GM19463 (cell line): ENCODE measurements at regions not wholly inside any gene's neighbourhood (a gene's known extent, or its start where the extent isn't known, plus 50 kb on each side); places are given as distances from the start of the nearest gene placed in this dataset.
A peak's percentile ranks its signal among the peaks of the same experiment; 100 is the strongest.

Source experiments
- ATAC-seq: cut with Tn5 transposase; IDR thresholded peaks from one replicate; pipeline ENCODE4 v1.9.1; 2021; ENCODE audit warnings: mild to moderate bottlenecking, moderate library complexity; ENCODE audit not compliant: unreplicated experiment

DNA sequence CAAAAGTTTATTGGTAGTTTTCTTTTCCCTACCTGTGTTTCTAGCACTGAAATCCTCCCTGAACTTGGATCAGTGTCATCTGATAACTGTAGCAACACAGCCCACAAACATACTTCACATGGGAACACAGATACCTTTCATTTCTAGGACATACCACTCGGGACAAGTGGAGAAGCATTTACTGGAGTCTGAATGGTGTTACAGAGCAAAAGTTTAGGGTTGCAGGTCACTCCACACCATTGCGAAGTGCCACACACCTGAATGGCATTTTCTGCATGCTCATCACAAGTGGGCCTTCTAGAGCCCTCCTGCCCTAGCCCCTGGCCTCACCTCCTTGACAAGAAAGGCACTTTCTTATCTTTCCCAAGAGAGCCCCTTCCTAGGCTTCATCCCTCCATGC lies 184.8 kb upstream of the PKDCC start:
- ATAC-seq: no peak

DNA sequence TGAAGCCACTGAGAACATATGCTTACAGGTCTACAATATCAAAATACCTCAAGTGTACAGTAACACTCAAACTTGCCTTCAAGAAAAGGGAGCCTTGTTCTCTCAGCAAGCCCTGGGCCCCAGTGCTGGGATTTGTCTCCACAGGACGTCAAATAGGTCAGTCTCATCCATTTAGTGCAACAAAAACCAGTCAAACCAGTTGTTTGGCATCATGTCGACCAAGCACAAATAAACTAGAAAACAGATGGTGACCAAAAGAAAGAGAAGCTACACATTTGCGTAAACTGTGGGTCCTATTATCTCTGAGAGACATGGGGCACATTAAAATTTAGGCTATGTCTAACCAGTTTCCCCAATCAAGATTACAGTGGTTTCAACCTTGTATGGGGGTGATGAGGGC lies 182.6 kb upstream of the PKDCC start:
- no peak for ATAC-seq

DNA sequence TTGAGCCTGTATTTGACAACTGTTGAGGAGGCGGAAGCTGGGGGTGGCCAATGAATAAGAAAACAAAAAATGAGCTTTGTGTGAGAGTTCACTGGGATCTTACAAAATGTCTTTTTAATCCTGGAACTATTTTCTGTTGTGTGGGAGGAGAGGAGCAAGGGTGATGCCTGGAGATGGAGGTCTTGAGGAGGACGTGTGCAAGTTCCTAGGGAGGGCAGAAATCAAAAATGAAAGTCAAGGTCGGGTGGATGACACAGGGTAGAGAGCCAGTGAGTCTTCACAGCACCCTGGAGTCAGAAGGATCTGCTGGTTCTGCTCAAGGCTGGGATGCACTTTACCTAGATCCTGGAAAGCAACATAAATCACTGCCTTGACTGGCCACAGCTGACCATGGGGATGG lies 180.3 kb upstream of the PKDCC start:
- no peak for ATAC-seq

DNA sequence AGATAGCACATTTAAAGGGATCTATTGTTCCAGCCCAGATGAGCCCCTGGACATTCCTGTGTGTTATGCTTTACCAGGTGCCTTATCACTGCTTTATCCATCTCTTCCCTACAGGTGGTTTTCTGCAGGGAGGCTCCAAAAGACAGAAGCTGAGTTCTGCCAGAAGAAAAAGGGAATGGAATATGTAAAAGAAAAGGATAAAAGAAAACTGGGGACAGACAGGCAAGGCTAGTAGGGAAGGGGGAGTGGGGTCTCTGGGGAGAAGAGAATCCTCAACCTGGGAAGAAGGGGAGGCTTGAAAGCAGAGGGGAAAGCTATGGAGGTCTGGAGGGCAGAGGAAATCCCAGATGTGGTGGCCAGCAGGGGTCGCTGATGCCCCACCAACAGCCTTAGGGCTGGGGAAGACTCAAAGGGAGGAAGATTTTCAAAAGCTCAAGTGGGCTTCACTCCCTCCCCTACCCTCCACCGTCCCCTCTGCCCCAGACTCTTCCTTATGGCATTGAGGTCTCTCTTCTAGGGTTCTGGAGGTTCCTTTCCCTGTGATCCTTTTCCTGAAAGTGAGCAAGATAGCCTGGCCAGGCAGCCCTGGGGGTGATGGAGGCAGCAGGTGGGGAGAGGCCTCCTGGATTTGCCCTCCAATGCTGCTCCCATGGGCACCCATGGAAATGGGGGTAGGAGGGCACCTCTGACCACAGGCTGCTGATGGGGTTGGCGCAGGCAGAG lies 178.1 kb upstream of the PKDCC start:
- peak; percentile 75 for ATAC-seq

DNA sequence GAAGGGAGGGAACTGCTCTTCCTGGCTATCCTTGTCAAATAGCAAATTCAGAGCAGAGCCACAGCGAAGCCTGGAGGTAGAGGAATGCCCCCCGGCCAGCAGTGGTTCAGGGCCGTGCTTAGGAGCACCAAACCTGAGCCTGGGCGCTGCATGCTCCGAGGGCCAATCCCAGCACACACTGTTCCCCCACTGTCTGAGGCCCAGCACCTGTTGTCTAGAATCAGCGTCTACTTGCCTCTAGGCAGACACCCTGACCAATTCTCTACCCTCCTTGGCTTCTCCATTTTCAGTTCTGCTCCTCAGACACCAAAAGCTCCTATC lies 177.6 kb upstream of the PKDCC start:
- ATAC-seq: no peak

DNA sequence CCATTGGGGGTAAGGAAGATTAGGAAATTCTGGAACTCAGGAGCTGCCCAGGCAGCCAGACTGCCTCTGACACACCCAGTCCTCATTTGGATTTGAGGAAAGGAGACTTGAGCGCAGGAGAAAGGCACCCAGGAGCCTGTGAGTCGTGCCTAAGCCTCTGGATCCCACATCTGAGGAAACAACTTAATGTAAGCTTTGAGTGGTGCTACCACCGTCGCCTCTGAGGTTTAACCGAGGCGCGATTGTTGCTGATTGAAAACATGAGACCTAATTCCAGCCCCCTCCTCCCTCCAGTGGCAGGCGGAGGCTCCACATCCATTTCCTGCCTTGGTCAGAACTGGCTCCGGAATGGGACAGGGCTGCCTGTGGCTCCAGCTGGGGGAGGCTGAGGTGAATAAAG lies 176.7 kb upstream of the PKDCC start:
- ATAC-seq: no peak

DNA sequence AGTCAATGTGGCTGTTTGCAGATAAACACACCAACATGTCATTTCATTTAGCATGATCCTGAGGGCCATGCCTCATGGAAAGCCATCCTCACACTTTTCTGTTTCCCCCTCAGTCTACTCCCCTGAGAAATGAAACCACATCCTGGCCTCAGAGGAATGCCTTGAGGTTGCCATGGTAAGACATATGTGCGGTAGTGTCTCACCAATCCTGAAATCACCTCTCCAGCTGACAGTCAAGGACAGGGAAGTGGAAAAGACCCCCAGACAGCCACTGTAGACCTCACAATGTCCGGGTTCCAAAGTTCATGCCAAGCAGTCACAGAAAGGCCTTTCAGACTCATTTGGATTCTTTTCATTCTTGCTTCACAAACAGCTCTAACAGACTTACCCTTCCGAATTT lies 175.2 kb upstream of the PKDCC start:
- no peak for ATAC-seq

DNA sequence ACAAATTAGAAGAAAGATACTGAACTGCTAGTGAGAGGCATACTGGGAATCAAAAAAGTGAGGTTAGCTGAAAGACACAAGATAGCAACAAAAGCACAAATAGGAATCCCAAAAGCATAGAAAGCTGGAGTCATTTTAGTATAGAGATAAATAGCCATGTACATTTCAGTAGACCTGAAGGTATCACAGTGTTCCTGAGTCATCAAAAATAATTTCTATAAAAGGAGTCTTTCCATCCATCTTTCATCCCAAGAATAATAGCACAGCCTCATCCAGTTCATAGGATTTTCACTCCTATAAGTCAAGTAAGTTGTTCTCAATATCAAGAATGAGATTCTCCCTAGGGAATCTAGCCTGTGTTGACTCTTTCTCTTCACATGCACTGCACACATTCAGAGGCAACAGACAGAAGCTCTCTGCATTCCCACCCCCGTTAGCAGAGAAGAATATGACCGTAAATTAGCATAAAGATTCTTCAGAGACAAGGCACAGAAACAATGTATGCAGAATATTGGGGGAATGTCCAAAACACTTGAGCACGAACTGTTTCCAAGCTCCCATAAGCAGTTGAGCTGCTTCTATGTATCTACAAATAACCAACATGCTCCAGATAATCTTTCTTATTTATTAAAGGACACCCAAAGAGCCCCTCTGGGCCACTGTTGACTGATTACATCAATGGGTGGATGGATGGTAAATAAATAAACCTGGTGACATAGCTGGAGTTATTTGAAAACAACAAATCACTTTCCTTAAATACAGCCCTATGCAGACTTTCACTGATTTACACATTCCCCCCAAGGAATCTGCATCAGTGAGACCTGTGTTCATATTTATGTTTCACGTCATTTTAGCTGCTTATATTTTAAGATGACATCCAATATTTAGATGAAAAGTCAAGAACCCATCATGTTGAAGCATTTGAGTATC lies 174.5 kb upstream of the PKDCC start:
- ATAC-seq: no peak

DNA sequence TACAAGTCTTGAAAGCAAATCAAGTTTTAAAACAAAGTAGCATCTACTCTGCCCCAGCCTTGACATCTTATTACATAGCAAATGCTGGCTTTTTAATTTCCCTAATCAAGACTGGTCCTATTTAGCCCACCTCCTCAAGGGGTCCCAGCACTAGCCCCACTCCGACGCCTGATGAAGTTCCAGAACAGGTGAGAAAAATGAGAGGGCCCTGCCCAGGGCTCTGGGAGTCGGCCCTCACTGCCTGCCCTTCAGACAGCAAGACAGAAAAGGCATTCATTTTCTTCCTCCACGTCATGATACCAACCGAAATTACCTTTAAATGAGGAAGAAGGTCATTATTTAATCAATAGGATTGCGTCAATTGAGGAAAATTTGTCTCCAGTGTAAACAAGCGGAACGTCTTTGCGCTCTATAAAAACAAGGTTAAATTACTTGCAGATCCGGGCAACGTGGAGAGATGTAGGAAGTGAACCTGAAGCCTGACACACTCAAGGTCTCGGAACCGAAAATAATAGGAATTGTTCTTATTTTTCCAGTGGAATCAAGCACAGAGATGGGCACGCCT lies 170.6 kb upstream of the PKDCC start:
- ATAC-seq: no peak

DNA sequence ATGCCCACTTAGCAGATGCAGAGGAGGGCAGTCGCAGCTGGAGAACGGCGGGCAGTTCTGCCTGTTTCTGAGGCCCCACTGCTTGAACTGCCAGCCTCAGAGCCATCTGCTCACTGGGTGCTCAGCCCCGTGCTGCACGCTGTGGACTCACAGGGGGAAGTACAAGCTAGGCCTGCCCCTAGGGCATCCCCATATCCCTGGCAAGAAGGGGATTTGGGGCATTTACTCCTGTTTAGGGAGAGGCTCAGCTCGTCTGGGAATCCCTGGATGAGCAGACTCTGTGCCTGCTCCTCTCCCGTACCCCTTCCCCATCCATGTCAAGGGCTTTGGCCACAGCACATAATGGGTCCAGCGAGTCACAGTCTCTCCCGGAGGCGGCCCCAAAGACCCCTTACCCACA lies 169.8 kb upstream of the PKDCC start:
- no peak for ATAC-seq

DNA sequence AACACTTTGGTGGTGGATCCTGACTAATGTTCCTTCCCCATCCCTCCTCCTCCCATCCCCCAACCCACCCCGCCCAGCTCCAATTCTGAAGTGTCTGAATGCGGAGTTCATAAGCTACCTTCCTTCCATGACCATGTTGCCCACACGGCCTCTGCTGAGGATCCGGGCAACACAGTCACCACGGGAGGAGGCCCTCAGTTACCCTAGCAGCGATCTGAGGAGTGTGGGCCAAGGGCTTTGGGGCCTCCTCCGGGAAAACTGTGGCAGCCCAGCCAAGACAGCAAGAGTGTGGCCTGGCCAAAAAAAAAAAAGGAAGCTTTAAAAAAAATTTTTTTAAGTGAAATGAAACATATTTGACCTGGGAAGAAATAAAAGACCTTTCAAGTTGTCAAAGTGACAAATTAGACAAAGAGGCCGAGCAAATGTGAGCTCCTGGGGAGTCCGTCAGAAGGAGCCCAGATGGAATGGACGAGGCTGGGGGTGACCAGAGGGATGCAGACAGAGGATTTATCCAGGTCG lies 169.0 kb upstream of the PKDCC start:
- no peak for ATAC-seq

DNA sequence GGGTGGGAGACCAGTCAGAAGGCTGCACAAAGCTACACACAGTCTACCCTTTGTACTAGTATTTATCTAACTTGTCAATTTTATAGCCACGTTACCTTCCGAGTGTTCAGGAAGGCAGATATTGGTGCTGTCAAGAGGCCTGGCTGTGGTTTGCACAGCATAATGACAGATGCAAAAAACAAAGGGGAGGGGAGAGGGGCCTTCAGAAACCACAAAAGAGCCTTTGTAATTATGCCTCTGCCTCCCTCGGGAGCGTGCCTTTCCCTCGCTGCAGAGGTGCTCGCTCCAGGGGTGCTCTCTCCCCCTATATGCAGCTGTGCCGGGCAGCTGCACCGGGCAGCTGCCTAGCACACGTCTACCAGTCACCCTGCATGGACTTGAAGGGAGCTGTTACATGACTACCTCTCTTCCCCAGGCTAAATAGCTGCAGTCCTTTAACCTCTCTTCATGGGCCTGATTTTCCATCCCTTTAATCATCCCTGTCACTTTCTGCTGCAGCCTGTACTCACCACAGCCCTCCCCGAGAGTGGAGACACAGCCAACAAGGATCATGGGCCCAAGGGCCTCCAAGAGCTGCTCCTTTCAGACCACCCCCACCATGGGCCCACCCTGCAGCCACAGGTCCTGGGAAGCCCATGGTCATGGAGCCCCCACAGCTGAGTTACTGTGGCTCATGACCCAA lies 168.4 kb upstream of the PKDCC start:
- peak; percentile 61 for ATAC-seq

DNA sequence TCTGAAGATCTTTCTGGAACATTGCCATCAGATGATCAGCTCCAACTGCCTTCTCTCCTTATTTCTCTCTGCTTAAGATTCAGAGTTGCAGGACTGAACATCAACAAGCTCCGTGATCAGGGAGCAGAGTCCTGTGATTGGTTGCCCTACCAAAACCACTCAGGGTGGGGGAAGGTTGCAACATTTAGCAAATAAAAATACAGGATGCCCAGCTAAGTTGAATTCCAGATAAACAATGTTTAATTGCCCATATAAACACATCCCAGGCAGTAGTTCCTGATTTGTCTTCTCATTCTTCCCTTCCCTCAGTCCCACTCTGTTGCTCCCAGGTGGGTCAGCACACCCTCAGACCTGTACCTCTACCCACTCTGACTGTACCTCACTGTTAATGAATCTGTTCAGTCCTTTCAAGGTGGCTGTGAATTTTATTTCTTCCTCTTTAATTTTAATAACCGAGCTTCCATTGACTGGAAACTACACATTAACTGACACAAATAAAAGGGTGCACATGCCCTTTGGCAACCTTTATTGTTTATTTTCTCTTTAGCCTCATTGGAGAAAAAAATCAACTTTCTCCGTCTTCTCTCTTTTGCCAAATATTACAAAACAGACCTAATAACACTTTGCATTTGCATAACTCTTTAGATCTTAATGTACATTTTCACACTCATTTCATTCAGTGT lies 167.1 kb upstream of the PKDCC start:
- no peak for ATAC-seq

DNA sequence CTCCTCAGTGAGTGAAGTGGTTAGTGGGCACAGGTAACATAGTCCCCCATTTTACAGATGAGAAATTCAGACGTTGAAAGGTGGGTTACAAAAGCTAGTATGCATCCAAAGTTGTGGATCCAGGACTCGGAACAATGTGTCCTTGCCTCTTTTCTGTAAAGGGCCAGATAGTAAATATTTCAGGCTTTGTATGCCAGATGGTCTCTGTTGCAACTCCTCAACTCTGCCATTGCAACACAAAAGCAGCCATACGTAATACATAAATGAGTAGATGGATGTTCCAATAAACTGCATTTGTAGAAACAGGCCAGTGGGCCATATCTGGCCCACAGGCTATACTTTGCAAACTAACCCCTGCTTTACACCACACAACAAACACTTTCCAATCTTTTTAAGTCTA lies 166.6 kb upstream of the PKDCC start:
- no peak for ATAC-seq

DNA sequence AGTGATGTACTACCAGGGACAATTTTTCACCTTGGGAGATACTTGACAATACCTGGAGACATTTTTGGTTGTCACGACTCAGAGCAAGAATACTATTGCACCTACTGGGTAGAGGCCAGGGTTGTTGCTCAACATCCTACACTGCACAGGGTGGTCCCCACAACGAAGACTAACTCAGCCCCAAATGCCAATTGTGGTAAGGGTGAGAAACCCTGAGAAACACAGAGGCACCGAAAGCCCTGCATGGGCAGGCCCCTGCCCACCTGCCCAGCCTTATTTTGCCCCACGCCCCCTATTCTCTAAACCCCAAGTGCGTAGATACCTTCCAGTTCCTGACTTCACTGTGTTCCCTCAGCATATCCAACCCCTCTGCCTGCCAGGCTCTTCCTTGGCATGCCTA lies 163.1 kb upstream of the PKDCC start:
- ATAC-seq: no peak

DNA sequence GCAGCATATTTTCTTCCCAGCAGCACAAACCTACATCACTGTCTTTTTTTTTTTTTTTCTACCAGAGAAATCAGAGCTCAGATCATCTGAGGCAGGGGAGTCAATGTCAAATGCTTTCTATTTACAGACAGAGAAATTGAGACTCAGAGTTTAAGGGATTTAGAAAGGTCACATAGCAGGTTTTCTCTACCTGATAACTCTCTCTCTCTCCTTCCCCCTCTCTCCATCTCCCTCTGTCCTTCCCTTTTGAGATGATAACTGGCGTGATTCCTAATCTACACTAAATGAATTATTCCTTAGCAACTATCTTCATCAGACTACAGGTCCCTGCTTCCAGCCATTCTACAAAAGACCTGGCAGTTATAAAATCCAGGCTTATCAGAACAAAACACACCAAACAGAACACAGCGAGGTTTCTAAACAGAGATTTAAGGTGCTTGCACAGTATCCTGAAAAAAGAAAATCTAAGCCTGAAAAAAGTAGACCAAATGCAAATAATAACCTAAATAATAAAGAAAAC lies 161.6 kb upstream of the PKDCC start:
- ATAC-seq: no peak

DNA sequence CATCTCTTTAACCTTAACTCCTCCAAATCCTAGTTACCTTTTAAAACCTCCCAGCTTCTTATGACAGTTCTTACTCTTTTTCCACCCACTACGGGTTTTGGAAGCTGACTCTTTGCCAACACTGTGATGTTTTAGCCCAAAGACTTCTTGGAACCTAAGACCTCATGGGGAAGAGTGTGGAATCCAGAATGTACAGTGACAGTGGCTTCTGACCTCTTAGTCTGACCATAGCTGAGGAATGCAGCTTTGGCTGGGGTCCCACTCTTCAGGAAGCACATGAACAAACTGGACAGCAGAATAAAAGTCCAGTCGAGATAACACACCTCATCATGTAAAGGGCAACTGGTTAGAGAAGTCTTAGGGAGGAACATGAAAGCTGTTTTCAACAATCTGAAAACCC lies 161.1 kb upstream of the PKDCC start:
- no peak for ATAC-seq

DNA sequence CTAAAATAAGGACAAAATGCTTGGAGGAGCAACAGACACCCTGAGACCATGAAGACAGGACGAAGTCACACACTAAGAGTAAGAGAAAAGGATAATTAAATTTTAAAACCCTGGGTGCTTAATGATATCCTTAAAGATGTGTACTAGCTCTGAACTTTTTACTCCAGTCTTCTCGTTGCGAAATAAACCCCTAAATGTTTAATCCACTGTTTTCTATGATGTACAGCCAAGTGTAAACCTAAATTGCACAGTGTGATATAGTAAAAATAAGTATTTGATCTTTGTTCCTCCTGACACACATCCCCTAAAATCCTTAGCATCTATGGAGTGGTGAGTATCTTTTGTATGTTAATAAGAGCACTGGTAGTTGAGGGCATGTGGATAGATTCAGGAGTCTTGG lies 157.5 kb upstream of the PKDCC start:
- ATAC-seq: no peak

DNA sequence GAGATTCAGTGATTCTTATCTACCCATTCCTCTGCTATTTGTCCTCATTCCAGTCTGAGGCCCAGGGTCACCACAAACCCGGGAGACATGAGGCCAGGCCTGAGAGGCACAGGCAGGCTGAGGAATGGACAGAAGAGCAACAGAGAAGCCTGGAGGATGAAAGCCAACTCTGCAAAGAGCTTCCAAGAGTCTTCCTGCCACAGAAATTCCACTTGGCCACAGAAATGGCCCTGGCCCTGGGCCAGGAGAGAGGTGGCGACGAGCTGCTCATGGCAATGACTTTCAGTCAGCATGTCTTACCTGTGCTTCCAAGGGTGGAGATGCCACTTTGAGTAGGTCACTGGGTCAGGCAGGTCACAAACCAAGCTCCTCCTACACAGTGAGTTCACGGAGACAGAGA lies 155.3 kb upstream of the PKDCC start:
- ATAC-seq: no peak

DNA sequence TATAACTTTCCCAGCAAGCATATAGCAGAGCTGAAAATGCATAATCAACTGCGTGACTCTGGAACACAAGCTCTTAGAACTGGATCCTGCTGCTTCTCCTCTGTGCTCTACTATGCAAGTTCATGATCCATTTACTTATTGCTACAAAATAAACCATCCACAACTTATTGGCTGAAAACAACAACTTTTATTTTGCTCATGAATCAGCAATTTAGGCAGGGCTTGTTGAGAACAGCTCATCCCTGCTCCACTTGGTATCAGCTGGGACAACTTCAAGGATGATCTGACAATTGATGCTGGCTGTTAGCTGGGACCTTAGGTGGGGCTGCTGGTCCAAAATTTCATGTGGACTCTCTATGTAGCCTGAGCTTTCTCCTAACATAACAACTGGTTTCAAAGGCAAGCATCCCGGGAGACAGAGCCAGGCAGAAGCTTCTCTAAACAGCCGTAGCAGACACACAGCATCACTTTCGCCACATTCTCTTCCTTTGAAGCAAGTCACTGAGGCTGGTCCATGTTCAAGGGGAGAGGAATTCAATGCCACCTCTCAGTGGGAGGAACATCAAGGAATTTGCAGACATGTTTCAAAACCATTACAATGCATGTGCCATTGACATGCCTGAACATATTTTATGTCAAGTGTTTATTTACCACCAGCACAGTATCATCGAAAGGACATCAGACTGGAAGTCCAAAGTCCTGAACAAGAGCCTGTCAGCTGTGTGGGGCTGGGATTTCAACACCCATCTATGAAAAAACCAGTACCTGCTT lies 153.1 kb upstream of the PKDCC start:
- no peak for ATAC-seq
